ENCODE measurements at regions not wholly inside any gene's neighbourhood (a gene's known extent, or its start where the extent isn't known, plus 50 kb on each side); places are given as distances from the start of the nearest gene placed in this dataset.
A peak's percentile ranks its signal among the peaks of the same experiment; 100 is the strongest.

DNA sequence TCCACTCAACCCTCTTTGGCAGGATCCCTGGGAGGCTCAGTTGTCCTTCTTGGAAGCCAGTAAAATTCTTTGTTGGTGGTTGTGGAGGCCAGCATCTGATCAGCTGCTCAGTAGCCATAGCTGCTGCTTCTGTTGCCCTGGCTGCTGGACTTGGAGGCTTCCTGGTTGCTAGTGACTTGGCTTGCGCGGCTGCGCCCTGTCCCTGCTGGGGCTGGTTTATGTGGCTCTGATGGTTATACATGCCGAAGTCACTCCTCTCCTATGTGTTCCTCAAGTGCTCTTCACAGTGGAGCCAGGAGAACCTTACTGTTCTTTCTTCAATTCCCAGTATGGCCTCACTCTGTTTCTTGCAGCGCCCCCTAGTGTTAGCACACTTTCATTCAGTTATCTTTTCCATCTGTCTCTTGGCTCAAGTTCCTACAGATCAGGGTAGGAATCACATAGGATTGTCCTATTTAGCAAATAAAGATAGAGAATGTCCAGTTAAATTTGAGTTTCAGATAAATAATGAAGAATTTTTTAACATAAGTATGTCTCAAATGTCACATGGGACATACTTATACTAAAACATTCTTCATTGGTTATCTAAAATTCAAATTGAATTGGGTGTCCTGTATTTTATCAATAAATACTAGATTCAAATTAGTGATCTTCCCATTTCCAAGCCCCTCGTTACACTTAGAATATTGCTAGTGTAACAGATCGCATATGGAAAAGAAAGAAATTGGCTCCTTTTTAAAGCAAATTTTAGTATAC is 176.5 kb downstream of the TGFB2 start:
- ChIA-PET POLR2A (no interaction called here), CTCF (interaction anchor here (1.0 kb wide), 1 partner anchor 8 kb away, joined by 3 read pairs; no protein-coding TSS in a partner anchor), RAD21 (ENCODE audit: low non-redundant PET in 1 of 2, low total read pairs in 2 of 2, uncharacterized antibody in 2 of 2, unreplicated experiment in 2 of 2) (no interaction called here)
- H3K27ac ChIP-seq (ENCODE audit: low read depth, low read length): no peak overlapping the region
- DNase-seq (ENCODE audit: low read depth, low spot score) (peak; percentile 41), ATAC-seq (peak; percentile 74)
- peak overlapping the region; percentile 71 for H2AFZ ChIP-seq (ENCODE audit: low read depth, low read length, poor library complexity, severe bottlenecking)
- H3K27me3 ChIP-seq (ENCODE audit: insufficient read depth, low read length): no peaks in the 10 kb centered on the region
- BruUV-seq (replicated peaks): no TSS peak
- H3K9me2 ChIP-seq (ENCODE audit: insufficient read depth): no peaks in the 10 kb centered on the region
- H3K4me3 ChIP-seq (replicated peaks in 1 of 2; ENCODE audit: low read depth in 1 of 2, low read length in 2 of 2): no peak overlapping the region
- no peak overlapping the region for H3K9ac ChIP-seq (ENCODE audit: low read length)
- intact Hi-C loops (cut with micrococcal nuclease): loop anchor here (2.0 to 5.0 kb wide), 2 partner anchors 161 to 546 kb away; no protein-coding TSS in a partner anchor
- no peaks in the 10 kb centered on the region for H4K20me1 ChIP-seq (ENCODE audit: insufficient read depth)
- H3K4me1 ChIP-seq (ENCODE audit: control insufficient read depth in 1 of 2, insufficient read depth in 2 of 2, low read length in 2 of 2): no peaks in the 10 kb centered on the region
- H3K4me2 ChIP-seq (ENCODE audit: low read length): no peak overlapping the region
- H3K36me3 ChIP-seq (ENCODE audit: control insufficient read depth in 1 of 2, insufficient read depth in 2 of 2, low read length in 2 of 2): no peaks in the 10 kb centered on the region
- TF ChIP-seq, protein P1, sequence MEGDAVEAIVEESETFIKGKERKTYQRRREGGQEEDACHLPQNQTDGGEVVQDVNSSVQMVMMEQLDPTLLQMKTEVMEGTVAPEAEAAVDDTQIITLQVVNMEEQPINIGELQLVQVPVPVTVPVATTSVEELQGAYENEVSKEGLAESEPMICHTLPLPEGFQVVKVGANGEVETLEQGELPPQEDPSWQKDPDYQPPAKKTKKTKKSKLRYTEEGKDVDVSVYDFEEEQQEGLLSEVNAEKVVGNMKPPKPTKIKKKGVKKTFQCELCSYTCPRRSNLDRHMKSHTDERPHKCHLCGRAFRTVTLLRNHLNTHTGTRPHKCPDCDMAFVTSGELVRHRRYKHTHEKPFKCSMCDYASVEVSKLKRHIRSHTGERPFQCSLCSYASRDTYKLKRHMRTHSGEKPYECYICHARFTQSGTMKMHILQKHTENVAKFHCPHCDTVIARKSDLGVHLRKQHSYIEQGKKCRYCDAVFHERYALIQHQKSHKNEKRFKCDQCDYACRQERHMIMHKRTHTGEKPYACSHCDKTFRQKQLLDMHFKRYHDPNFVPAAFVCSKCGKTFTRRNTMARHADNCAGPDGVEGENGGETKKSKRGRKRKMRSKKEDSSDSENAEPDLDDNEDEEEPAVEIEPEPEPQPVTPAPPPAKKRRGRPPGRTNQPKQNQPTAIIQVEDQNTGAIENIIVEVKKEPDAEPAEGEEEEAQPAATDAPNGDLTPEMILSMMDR (IDR thresholded peaks at IDR 0.05 in 2 of 3, conservative IDR thresholded peaks at IDR 0.05 in 1 of 3; ENCODE audit: borderline replicate concordance in 1 of 3, insufficient read depth in 1 of 3, low read depth in 2 of 3, low read length in 2 of 3): peak; percentile 51 to 93 (median 76)
- peak; percentile 81 for TF ChIP-seq RAD21 (IDR thresholded peaks at IDR 0.05; ENCODE audit: low read depth)
- no peak for TF ChIP-seq CEBPB (IDR thresholded peaks at IDR 0.05; ENCODE audit: low read depth)
- no peaks in the 10 kb centered on the region for H3K9me3 ChIP-seq (ENCODE audit: control insufficient read depth in 1 of 2, insufficient read depth in 1 of 2, low read depth in 1 of 2, low read length in 2 of 2)
- H3K79me2 ChIP-seq (ENCODE audit: insufficient read depth, low read length): no peaks in the 10 kb centered on the region

DNA sequence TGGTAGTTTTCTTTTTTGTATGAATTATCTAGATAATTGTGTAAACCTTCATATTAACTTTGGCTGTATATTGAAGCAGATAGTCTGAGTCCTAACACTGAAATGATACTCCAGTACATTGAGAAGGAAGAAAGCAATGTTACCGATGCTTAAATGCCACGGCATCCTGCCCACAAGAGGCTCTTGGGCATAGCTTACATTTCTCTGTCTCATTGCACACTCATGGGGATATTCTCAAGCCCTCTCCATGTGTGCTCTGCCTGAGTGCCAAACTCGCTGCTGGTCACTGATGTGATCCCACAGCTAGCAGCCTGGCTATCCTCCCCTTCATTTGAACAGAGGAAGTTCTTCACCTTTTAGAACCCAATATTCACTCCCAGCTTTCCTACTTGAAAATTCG is 179.4 kb downstream of the TGFB2 start:
- POLR2A ChIA-PET: no interaction called here
- H3K27ac ChIP-seq (ENCODE audit: low read depth, low read length): no peak overlapping the region
- no peaks in the 10 kb centered on the region; the same call in 1 of the 2 replicates for H3K9me2 ChIP-seq (ENCODE audit: insufficient read depth)
- CTCF ChIA-PET: interaction anchor here (1.4 kb wide), 1 partner anchor 542 kb away, joined by 3 read pairs; no protein-coding TSS in a partner anchor
- H3K4me1 ChIP-seq (ENCODE audit: control insufficient read depth in 1 of 2, insufficient read depth in 2 of 2, low read length in 2 of 2): no peaks in the 10 kb centered on the region
- ATAC-seq (no peak), DNase-seq (ENCODE audit: low read depth, low spot score) (no peak)
- no peaks in the 10 kb centered on the region for H3K27me3 ChIP-seq (ENCODE audit: insufficient read depth, low read length)
- H3K9ac ChIP-seq (ENCODE audit: low read length): no peak overlapping the region
- intact Hi-C loops (cut with micrococcal nuclease): loop anchor here (5.0 kb wide), 1 partner anchor 543 kb away; no protein-coding TSS in a partner anchor
- RAD21 ChIA-PET (ENCODE audit: low non-redundant PET in 1 of 2, low total read pairs in 2 of 2, uncharacterized antibody in 2 of 2, unreplicated experiment in 2 of 2): no interaction called here
- no peaks in the 10 kb centered on the region for H3K36me3 ChIP-seq (ENCODE audit: control insufficient read depth in 1 of 2, insufficient read depth in 2 of 2, low read length in 2 of 2)
- no peaks in the 10 kb centered on the region for H3K79me2 ChIP-seq (ENCODE audit: insufficient read depth, low read length)
- no peaks in the 10 kb centered on the region for H3K9me3 ChIP-seq (ENCODE audit: control insufficient read depth in 1 of 2, insufficient read depth in 1 of 2, low read depth in 1 of 2, low read length in 2 of 2)
- BruUV-seq (replicated peaks): no TSS peak
- H3K4me2 ChIP-seq (ENCODE audit: low read length): no peak overlapping the region
- no peaks in the 10 kb centered on the region for H4K20me1 ChIP-seq (ENCODE audit: insufficient read depth)
- no peak overlapping the region for H3K4me3 ChIP-seq (replicated peaks in 1 of 2; ENCODE audit: low read depth in 1 of 2, low read length in 2 of 2)
- H2AFZ ChIP-seq (ENCODE audit: low read depth, low read length, poor library complexity, severe bottlenecking): no peak overlapping the region
- TF ChIP-seq, protein P2, sequence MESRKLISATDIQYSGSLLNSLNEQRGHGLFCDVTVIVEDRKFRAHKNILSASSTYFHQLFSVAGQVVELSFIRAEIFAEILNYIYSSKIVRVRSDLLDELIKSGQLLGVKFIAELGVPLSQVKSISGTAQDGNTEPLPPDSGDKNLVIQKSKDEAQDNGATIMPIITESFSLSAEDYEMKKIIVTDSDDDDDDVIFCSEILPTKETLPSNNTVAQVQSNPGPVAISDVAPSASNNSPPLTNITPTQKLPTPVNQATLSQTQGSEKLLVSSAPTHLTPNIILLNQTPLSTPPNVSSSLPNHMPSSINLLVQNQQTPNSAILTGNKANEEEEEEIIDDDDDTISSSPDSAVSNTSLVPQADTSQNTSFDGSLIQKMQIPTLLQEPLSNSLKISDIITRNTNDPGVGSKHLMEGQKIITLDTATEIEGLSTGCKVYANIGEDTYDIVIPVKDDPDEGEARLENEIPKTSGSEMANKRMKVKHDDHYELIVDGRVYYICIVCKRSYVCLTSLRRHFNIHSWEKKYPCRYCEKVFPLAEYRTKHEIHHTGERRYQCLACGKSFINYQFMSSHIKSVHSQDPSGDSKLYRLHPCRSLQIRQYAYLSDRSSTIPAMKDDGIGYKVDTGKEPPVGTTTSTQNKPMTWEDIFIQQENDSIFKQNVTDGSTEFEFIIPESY (IDR thresholded peaks at IDR 0.05; ENCODE audit: extremely low read depth, insufficient replicate concordance, low read length): no peak
- TF ChIP-seq, protein P3, sequence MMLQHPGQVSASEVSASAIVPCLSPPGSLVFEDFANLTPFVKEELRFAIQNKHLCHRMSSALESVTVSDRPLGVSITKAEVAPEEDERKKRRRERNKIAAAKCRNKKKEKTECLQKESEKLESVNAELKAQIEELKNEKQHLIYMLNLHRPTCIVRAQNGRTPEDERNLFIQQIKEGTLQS (IDR thresholded peaks at IDR 0.05): no peak
- no peak for TF ChIP-seq TCF7L2 (IDR thresholded peaks at IDR 0.05; ENCODE audit: borderline replicate concordance, extremely low read depth, insufficient read depth, insufficient read length)
- TF ChIP-seq POLR2AphosphoS5 (IDR thresholded peaks at IDR 0.05; ENCODE audit: low read depth, low read length): no peak
- TF ChIP-seq, protein P1 (IDR thresholded peaks at IDR 0.05 in 2 of 3, conservative IDR thresholded peaks at IDR 0.05 in 1 of 3; ENCODE audit: borderline replicate concordance in 1 of 3, insufficient read depth in 1 of 3, low read depth in 2 of 3, low read length in 2 of 3): no peak
- no peak for TF ChIP-seq YY1 (IDR thresholded peaks at IDR 0.05; ENCODE audit: extremely low read depth, insufficient replicate concordance, low read depth, low read length)
- no peak for TF ChIP-seq ZNF274 (IDR thresholded peaks at IDR 0.05; ENCODE audit: low read depth, low read length)
- TF ChIP-seq SIN3A (IDR thresholded peaks at IDR 0.05; ENCODE audit: low read depth): no peak
